ENCODE measurements at regions not wholly inside any gene's neighbourhood (a gene's known extent, or its start where the extent isn't known, plus 50 kb on each side); places are given as distances from the start of the nearest gene placed in this dataset.

DNA sequence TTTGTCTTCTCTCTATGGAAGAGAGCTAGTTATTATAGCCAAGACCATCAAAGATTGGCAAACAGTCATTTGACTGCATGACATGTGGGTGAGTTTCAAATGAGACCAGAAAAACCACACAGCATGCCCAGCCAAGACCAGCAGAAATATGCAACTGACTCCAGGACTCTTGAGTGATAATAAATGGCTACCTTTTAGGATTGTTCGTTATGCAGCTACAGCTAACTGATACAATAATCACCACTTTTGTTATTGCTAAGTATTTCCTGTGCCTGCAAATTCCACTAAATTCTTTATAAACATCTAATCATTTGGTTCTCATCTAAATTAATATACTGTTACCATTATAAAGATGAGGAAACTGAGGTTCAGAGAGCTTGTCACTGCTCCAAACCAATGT lies 528.4 kb upstream of the TBX3 start:
- ChIA-PET POLR2A (ENCODE audit: unreplicated experiment) (no interaction called here), CTCF (no interaction called here)
- H3K9ac ChIP-seq (ENCODE audit: low read length) = no peak overlapping the region
- no peak overlapping the region for H3K27ac ChIP-seq (ENCODE audit: low read length)
- no peaks in the 10 kb centered on the region for H3F3A ChIP-seq (ENCODE audit: low read length, unreplicated experiment)
- no peak overlapping the region for H3K4me3 ChIP-seq (ENCODE audit: low read length)
- no peaks in the 10 kb centered on the region for H3K79me2 ChIP-seq (ENCODE audit: low read length)
- H3K4me2 ChIP-seq (ENCODE audit: low read length) = no peak overlapping the region
- no TSS peak for BruUV-seq (replicated peaks)
- no peaks in the 10 kb centered on the region for H3K36me3 ChIP-seq (ENCODE audit: low read depth, low read length)
- H4K20me1 ChIP-seq (ENCODE audit: low read length) = no peaks in the 10 kb centered on the region
- intact Hi-C loops (cut with micrococcal nuclease) = no loop called here
- TF ChIP-seq, protein P1, sequence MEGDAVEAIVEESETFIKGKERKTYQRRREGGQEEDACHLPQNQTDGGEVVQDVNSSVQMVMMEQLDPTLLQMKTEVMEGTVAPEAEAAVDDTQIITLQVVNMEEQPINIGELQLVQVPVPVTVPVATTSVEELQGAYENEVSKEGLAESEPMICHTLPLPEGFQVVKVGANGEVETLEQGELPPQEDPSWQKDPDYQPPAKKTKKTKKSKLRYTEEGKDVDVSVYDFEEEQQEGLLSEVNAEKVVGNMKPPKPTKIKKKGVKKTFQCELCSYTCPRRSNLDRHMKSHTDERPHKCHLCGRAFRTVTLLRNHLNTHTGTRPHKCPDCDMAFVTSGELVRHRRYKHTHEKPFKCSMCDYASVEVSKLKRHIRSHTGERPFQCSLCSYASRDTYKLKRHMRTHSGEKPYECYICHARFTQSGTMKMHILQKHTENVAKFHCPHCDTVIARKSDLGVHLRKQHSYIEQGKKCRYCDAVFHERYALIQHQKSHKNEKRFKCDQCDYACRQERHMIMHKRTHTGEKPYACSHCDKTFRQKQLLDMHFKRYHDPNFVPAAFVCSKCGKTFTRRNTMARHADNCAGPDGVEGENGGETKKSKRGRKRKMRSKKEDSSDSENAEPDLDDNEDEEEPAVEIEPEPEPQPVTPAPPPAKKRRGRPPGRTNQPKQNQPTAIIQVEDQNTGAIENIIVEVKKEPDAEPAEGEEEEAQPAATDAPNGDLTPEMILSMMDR (conservative IDR thresholded peaks at IDR 0.05; ENCODE audit: low read depth, low read length) = no peak
- no peak for TF ChIP-seq EZH2phosphoT487 (IDR thresholded peaks at IDR 0.05; ENCODE audit: borderline replicate concordance, low read length)
- no peak for TF ChIP-seq EZH2 (IDR thresholded peaks at IDR 0.05; ENCODE audit: low read length, unreplicated experiment)
- no peaks in the 10 kb centered on the region for H3K9me3 ChIP-seq (ENCODE audit: low read length)
- H3K9me2 ChIP-seq (replicated peaks; ENCODE audit: low read length) = no peaks in the 10 kb centered on the region
- H2AFZ ChIP-seq (ENCODE audit: low read length) = no peak overlapping the region
- ATAC-seq = no peak
- no peaks in the 10 kb centered on the region for H3K27me3 ChIP-seq (ENCODE audit: low read length)
- no peak for DNase-seq
- no peaks in the 10 kb centered on the region for H3K4me1 ChIP-seq (ENCODE audit: insufficient read depth, low read length)

DNA sequence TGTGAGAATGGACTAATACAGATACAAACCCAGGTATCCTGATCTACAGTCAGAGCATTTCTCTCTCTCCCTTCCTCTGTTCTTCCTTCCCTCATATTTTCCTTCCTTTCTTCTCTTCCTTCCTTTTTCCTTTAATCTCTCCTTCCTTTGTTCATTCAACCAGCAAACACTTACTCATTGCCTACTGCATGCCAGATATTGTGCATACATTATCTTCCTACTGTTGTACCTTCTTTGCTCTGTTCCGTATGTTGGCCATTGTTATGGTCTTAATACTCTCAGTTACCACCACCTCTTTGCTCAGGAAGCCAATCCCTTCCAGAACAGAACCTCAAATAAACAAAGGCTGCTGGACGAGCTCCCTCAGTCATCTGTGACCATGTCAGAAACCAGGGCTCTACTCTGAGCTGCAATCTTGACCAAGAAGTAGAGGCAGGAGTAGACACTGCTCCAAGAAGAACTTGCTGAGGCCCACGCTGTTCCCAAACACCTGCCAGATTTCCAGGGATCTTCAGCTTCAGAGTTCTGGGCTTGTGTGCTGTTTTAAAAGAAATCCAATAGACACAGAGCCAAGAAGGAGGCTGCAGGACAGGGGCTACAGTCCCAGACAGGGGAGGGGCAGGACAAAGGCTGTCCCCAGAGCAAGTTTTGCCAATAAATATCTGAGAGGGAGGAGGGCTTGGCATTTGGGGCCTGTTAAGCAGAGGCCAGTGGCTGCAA lies 526.7 kb upstream of the TBX3 start:
- H3K4me3 ChIP-seq (ENCODE audit: low read length) = no peak overlapping the region
- H3K4me2 ChIP-seq (ENCODE audit: low read length) = no peak overlapping the region
- BruUV-seq (replicated peaks) = no TSS peak
- no peaks in the 10 kb centered on the region for H4K20me1 ChIP-seq (ENCODE audit: low read length)
- no peak for DNase-seq
- CTCF ChIA-PET = no interaction called here
- no peak overlapping the region for H3K27ac ChIP-seq (ENCODE audit: low read length)
- POLR2A ChIA-PET (ENCODE audit: unreplicated experiment) = no interaction called here
- TF ChIP-seq EZH2 (IDR thresholded peaks at IDR 0.05; ENCODE audit: low read length, unreplicated experiment) = no peak
- TF ChIP-seq, protein P1 (conservative IDR thresholded peaks at IDR 0.05; ENCODE audit: low read depth, low read length) = no peak
- TF ChIP-seq EZH2phosphoT487 (IDR thresholded peaks at IDR 0.05; ENCODE audit: borderline replicate concordance, low read length) = no peak
- H3K27me3 ChIP-seq (ENCODE audit: low read length) = no peaks in the 10 kb centered on the region
- H2AFZ ChIP-seq (ENCODE audit: low read length) = no peak overlapping the region
- no peaks in the 10 kb centered on the region for H3K9me3 ChIP-seq (ENCODE audit: low read length)
- intact Hi-C loops (cut with micrococcal nuclease) = no loop called here
- no peaks in the 10 kb centered on the region for H3K36me3 ChIP-seq (ENCODE audit: low read depth, low read length)
- no peaks in the 10 kb centered on the region for H3F3A ChIP-seq (ENCODE audit: low read length, unreplicated experiment)
- no peaks in the 10 kb centered on the region for H3K79me2 ChIP-seq (ENCODE audit: low read length)
- ATAC-seq = no peak
- no peak overlapping the region for H3K9ac ChIP-seq (ENCODE audit: low read length)
- H3K9me2 ChIP-seq (replicated peaks; ENCODE audit: low read length) = no peaks in the 10 kb centered on the region
- peaks cover 3% of the 10 kb centered on the region for H3K4me1 ChIP-seq (ENCODE audit: insufficient read depth, low read length)

DNA sequence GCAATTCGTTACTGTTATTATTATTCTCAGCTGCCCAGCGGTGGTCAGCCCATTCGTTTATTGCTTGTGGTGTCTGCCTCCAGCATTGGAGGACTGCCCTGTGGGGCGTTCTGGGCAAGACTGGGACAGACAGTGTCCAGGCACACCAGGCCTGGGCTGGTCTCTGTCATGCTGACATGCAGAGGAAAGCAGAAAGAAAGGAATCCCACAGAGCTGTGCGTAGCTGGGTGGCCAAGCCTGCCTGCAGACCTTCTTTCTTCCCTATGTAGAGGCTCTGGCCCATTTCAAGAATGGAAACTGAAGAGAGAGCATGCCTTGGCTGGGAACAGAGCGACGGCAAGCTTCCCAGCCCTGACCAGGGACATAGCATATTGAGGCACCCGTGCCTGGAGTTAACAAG lies 525.3 kb upstream of the TBX3 start:
- CTCF ChIA-PET = no interaction called here
- Histone ChIP-seq H3K4me1 (ENCODE audit: insufficient read depth, low read length) (peaks cover 18% of the 10 kb centered on the region), H3F3A (ENCODE audit: low read length, unreplicated experiment) (no peaks in the 10 kb centered on the region), H3K4me3 (ENCODE audit: low read length) (no peak overlapping the region), H3K9me3 (ENCODE audit: low read length) (no peaks in the 10 kb centered on the region), H2AFZ (ENCODE audit: low read length) (no peak overlapping the region), H3K4me2 (ENCODE audit: low read length) (no peak overlapping the region), H3K9ac (ENCODE audit: low read length) (no peak overlapping the region), H3K36me3 (ENCODE audit: low read depth, low read length) (no peaks in the 10 kb centered on the region), H3K9me2 (replicated peaks; ENCODE audit: low read length) (no peaks in the 10 kb centered on the region), H3K27ac (ENCODE audit: low read length) (no peak overlapping the region), H3K79me2 (ENCODE audit: low read length) (no peaks in the 10 kb centered on the region), H3K27me3 (ENCODE audit: low read length) (no peaks in the 10 kb centered on the region), H4K20me1 (ENCODE audit: low read length) (no peaks in the 10 kb centered on the region)
- DNase-seq = no peak
- BruUV-seq (replicated peaks) = no TSS peak
- TF ChIP-seq, protein P1 (conservative IDR thresholded peaks at IDR 0.05; ENCODE audit: low read depth, low read length) = no peak
- no peak for TF ChIP-seq EZH2phosphoT487 (IDR thresholded peaks at IDR 0.05; ENCODE audit: borderline replicate concordance, low read length)
- no peak for TF ChIP-seq EZH2 (IDR thresholded peaks at IDR 0.05; ENCODE audit: low read length, unreplicated experiment)
- POLR2A ChIA-PET (ENCODE audit: unreplicated experiment) = interaction anchor here (0.6 kb wide), 1 partner anchor 362 kb away, joined by 6 read pairs; no protein-coding TSS in a partner anchor
- intact Hi-C loops (cut with micrococcal nuclease) = no loop called here
- no peak for ATAC-seq
